NOMO-1 treated with dmso at 0.1 percent for 144 hours (cell line): ENCODE measurements at regions not wholly inside any gene's neighbourhood (a gene's known extent, or its start where the extent isn't known, plus 50 kb on each side); places are given as distances from the start of the nearest gene placed in this dataset.

Experiments
- DNase-seq: peaks from one replicate; lab custom pipeline; 2025; ENCODE audit not compliant: unreplicated experiment; lab: John Stamatoyannopoulos, UW

DNA sequence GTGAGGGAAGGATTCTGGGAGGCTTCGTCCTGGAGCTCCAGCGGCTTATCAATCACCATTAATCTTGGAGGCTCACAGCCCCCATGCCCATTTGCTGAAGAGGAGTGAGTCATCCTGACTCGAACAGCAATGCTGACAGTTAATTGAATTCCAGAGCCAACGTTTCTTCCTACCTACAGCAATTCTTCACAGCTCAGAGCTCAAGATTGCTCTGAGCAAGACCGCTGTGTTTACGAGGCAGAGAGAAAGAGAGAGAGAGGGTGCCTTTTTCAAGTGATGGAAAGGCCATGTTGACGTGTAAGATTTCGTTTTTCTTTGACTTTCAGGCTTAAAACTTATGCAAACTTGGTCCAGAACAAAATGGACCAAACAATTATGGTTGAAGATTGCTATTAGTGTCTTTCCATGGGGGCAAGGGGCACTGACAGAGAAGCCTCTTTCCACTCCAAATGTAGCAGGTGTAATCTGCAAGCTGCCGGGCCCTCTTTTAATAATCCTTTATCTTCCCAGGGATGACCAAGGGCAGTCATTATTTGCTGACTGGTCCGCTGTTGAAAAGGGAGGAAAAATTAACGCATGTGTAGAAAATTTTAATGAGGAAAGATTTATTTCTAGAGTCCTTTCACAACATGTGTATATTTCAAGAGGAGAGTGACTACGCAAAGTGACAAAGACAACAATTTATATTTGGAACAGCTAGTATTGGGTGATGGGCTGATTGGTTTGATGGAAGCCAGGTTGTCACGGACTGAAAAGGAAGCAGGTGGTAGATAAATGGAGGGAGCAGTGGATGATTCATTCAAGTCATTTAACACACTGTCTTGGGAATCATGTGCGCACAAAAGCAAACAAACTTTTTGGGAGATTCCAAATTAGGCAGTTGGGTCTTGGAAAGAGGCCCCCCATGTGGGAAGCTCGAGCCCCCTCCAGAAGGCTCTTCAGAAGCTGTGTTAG, 136.1 kb upstream of the IRF2BP2 start:
- DNase-seq, result no peak

DNA sequence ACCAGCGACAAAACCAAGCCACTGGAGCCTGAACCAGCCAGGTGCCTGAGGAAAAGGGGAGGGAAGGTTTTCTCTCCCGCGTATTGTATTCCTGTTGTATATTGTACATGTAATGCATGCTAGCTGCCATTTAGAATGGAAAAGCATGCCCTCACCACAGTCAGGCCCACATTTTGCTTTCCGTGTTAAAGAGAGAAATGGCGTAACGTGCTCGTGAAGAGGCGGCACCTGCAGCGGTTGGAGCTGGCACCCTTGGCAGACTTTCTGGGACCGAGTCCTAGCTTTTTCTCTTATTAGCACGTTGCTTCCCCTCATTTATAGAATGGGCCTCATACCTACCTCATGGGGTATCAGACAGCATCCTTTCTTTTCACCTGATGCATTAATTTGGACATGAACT, 135.3 kb upstream of the IRF2BP2 start:
- DNase-seq, result no peak

DNA sequence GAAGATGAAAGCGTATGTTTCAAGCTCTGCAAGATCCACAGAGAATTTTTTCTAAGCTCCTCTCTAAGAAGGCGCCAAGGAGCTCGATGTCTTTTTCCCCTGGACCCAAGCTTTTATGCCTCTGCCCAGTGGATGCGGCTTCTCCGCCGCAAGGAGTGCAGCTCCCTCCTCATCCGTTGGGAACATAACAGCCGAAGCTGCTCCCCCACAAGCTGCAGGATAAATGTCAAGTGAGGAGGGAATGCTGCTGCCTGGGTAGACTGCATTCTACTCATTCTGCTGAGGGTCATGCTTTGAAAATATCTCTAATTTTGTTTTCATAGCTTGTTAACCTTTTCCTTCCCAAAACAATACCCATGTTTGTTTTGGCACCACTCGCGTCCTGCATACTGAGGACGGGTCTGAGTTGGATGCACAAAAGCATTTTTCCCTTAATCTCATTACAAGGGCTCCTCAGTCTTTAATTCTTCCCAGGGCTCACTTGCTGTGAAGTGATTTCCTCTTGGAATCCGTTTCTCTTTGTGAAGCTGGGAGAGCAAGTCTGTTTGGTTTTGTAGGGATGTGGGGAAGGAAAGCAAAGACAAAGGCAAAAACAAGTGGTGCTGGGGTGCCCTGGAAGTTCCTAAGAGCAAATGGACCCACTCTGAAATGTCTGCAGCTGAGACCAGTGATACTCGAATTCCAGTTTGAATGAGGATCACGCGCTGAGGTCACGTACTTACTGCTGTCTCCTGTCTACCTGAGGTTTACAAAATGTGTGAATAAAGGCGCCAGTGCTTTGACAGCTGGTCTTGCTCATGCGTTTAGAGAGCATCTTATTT, 134.0 kb upstream of the IRF2BP2 start:
- no peak for DNase-seq

DNA sequence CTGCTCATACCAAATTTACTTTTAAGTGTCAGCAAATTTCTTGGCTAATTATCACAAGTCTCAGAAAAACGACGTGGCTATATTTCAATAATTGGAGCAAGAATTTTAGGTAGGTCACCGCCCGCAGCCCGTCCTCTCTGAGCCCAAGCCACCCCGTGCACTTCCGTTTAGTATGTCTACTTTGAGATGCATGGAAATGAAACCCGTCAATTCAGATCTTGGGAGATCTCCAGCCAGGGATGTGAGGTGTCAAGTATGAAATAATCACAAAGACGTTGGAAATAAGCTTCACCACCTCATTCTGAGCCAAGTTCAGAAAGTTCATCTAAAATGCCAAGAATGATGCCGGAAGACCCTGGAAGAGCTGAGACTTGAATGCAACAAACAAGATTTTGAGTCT, 132.6 kb upstream of the IRF2BP2 start:
- DNase-seq, result no peak

DNA sequence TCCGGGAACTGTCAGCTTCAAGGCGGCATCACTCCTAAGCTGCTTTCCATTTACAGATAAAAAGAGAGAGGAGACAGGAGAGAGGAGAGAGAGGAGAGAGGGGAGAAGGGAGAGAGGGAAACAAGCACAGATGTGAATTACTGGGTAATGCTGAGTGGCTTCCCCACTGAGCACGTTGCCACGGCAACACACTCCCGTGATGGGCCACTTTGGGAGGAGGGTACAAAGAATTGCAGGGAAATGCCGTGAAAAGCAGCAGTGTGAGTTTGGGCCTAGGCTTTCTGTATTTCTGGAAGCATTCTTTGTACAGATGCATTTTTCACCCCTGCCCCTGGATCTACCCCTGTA, 128.0 kb upstream of the IRF2BP2 start:
- DNase-seq, result no peak

DNA sequence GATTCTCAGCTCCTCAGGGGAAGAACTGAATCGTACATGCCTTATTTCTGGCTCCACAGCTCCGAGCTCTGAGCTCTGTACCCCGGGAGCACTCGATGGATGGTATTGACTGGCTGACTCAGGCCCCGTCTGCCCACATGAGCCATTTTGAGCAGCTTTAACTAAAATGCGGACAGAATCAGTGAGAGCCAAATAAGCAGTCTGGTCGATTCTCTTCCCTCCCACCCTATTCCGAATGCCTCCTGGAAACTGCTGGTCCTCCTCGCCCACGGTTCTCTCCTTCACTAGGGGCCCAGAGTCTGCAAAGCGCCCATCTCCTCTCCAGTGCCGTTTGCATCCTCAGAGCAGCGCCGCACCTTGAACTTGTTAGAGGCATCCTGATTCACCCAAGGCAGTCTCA, 125.9 kb upstream of the IRF2BP2 start:
- no peak for DNase-seq

DNA sequence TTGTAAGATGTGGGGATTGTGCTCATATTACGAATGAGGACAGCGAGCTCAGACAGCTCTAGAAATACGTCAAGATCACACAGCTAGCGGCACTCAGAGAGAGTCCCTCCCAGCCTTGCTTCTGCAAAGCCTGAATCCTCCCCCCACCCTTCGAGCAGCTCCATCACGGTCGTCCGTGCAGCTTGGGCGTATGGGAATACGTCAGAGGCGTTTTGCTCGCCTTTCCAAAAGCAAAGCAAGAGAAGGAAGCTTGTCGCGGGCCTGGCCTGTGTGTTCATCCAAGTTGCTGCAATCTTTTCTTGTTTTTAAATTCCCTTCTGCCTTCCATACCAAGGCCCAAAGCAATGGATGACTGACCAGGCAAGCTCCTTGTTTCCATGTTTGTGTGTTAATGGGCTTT, 125.5 kb upstream of the IRF2BP2 start:
- no peak for DNase-seq

DNA sequence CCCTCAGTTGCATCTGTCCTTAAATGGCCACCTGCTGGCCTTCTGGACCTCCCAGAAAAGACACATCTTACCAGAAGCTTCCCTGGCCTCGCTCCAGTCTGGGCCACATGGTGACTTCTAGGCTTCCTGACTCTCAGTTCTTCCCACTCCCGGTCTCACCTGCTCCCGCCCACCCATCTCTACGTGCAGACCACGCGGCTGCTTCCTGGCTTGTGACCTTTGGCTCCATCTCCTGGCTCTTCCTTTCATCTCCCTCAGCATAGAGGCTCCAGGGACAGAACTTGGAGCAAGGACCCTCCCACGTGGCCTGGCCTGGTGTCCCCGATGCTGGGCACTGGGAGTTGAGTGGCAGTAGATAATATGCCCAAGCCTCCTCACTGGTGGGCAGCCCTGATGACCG, 124.9 kb upstream of the IRF2BP2 start:
- DNase-seq, result no peak

DNA sequence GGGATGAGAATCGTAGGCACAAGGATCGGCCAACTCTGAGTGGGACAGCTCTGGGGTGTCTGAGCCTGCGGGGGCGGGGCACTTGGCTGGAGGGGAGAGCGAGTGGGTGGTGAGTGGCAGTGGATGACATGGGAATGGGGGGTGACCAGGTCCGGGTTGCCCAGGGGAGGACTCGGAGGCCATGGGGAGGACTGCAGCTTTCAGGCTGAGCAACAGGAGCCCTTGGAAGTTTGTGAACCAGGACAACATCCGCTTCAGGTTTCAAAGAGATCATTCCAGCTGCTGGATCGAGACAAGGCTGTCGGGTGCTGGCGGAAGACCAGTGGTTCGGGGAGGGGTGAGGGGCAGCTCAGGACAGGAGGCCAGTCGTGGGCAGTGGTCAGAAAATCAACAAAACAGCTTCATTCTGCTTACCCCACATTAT, 124.4 kb upstream of the IRF2BP2 start:
- DNase-seq, result no peak

DNA sequence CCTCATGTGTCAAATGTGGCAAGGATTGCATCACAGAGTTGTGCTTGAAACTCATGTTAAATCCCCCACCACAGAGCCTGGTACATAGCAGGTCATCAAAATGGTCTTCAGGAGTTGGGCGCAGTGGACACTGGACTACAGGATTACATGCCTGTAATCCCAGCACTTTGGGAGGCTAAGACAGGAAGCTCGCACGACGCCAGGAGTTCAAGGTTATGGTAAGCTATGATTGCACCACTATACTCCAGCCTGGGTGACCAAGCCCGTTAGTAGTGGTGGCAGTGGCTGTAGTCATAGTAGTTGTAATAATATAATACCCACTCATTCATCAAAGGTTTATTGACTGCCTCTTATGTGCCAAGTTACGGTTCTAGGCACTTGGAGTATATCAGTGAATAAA, 123.4 kb upstream of the IRF2BP2 start:
- no peak for DNase-seq

DNA sequence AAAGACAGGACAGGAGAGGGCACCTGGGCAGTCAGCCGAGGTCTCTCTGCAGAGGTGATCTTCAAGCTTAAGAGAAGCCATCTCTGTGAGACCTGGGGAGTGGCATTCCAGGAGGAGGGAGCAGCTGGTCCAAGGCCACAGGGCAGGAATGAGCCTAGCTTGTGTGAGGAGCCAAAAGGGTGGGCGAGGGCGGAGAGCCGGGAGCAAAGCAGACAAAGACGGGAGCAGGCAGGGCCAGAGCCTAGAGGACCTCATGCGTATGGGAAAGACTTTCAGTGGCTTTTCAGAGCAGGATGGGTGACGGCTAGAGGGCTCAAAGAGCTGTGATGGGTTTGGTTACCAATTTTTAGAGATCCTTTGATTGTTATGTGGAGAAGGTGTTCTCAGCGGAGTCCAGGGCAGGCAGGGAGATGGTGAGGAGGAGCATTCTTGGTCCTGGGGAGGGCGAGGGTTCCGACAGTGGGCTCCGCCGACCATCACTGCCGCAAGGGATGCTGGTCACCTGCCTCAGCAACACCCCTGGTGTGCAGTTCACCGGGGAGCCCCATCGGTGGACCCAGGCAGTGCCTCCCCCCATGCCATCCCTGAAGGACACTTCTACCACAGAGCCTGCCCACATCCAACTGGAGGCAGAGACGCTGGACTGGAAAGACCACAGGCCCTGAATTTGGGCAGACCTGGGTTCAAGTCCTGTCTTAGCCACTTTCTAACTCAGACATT, 122.9 kb upstream of the IRF2BP2 start:
- DNase-seq, result no peak

DNA sequence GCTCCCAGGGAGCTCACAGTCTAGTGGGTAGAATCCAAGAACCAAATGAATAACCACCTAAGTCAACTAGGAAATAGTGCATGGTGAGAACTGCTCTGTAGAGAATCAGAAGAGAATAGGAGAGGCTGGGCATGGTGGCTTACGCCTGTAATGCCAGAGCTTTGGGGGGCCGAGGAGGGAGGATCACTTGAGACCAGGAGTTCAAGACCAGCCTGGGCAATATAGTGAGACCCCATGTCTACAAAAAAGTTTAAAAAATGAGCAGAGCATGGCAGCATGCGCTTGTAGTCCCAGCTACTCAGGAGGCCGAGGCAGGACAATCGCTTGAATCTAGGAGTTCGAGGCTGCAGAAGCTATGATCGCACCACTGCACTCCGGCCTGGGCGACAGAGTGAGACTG, 122.3 kb upstream of the IRF2BP2 start:
- DNase-seq, result no peak

DNA sequence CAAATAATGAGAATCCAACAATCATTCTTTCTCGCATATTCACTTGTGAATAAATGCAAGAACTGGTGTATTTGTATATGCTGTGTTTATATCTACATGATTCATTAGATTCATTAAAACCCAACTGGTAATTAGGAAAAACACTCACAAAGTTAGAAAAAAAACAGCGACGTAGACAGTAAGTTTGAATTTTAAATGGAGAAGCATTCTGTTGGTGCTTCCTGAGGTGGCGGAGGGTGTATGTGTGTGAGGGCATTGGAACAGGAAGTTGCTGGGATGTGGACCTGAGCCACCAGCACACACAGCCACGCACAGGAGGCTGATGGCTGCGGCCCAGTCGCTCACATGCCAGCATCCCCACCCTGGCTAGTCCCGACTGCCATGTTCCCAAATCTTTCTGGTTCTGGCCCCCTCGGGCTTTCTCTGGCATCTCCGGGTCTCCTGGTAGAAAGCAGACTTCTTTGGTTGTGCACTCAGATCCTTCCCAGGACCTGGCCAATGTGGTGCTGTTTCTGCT, 121.6 kb upstream of the IRF2BP2 start:
- no peak for DNase-seq

DNA sequence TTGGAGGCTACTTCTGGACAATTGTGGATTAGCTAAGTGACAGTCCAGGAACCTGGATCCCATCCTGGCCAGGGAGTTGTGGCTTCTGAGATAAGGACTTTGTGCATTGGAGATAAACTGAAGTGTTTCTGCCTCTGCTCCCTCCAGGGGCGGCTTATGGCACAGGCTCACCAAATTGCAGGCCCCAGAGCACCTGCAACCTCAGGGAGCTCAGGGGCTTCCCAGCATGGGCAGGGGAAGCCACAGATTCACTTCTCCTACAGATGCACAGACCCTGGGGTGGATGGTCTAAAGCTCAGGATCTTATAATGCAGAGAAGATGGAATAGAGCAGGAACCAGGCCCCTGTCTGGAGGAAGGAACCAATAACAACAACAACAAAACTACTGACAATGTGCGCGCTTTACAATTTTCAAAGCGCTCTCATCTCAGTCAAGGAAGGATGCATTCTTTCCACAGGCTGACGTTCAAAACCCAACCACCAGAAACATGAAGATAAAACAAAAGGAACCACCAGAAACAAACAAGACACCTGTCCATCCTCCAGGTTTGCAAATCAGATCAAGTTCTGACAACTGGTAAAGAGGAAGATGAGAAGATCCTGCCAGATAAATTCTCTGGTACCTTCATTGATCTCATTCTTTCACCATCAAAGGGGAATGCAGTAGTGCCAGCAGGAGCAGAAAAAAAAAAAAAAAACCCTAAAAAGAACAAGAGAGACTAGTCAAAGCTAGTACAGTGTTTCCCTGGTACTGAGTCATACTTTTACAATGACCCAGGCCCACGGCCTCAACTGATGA, 121.0 kb upstream of the IRF2BP2 start:
- DNase-seq, result no peak

DNA sequence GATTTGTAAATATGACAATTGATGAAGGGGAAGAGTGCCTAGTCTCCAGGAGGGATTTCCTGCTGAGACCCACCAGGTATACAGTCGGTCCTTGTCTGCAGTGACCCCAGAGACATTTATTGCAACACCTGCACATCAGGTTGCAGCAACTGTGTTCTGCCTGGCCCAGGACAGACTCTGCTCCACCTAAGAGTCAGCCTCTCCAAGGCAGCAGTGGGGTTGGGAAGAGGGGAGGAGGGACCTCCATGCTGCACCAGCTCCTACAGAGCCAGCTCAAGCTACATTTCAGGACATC, 120.4 kb upstream of the IRF2BP2 start:
- no peak for DNase-seq

DNA sequence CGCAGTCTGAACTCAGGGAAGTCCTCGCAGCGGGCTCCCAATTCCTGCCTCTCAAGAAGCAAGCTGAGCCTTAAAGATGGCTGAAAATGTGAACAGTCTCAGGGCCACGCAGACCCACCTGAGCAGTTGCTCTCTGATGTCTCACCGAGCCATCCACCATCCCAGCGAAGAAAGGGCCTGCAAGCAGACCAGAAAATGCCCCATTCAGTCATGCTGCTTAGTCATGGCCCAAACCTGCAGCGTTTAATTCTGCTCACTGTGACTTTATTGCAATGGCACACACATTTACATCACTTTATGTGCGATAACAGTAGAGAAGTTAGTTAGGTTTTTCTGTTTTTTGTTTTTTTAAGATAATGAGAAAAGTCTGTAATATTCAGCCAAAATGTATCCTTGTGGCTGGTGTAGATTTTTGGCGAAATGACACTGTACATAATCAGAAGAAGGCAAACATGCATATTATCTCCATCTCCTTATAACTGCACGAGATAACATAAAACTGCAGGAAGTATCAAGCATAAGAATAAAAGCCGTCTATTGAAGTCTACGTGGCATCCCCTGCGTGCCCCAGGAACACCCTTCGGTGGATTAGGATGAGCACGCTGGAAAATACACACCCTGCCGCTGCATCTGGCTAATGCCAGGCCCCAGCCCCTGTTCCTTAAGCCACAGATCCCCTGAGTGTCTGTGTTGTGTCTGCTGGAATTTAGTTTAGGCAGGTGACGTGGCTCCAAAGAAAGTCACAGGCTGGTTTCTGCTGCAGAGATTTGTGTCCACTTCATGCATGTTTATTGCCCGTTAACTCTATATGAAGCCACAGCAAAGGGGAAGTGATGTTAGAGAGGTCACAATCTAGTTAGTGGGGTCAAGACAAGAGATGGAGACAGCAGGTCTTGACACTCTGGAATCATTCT, 119.8 kb upstream of the IRF2BP2 start:
- DNase-seq, result peak; percentile 43

DNA sequence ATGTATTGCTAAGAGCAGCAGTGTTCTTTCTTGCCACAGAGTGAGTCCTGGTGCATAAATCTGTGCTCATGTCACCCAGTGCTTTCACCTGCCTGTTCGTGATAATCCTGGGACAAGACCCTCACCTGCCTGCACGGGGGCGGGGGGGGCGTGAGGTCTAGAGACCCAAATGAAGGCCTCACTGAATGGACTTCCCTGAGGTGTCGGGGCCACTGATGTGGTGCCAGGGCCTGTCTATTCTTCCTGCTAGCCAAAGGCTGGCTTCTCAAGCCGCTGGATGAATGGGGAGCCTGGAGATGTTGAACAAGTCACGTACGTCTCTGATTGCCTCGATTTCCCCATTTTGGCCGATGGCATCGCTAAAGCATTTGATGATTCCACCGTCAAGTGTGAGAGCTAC, 118.8 kb upstream of the IRF2BP2 start:
- no peak for DNase-seq

DNA sequence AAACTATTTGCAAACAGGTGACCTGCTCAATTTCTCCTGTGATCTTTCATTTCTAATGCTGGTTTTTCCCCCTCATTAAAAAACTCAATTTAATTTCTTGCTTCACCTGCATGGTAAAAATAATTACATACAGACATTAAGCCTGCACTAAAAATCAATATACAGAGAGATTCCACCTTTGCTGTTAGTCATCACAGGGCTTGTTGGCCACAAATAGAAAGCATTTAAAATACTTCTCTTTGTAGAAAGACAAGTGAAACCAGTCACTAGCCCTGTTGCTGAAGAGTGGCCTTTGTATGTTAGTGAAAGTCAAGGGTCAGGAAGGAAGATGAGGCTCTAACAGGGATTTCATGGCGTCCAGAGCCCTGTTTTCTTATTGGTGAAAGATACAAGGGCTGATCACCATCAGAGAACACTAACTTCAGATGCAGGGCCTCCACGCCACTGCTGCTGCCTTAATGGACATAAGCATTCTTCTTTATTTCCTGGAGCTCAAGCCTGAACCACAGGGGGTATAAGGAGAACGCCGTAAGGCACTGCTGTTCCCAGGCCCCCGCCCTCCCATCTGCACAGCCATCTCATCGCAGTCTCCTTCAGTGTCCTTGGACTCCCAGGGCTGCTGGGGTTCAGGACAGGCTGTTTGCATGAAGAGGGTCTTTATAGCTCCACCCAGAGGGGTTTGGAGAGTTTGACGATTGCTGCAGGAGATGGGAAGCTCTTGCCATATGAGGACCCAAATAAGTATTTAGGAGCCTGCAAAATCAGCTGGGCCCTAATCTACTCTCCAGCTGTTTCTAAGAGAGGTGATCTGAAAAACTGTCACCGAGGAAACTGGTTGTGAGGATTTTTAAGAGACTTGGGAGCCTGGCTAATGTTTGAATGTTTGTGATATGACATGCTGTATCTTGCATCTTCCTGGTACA, 117.3 kb upstream of the IRF2BP2 start:
- peak; percentile 44 for DNase-seq
